T-cell (primary cell): ENCODE measurements at regions not wholly inside any gene's neighbourhood (a gene's known extent, or its start where the extent isn't known, plus 50 kb on each side); places are given as distances from the start of the nearest gene placed in this dataset.
"Not testable (repeated sequence)": the region's sequence is repeated elsewhere in the genome, so short reads cannot be mapped to it uniquely, and the experiment has no call there.

Experiments
- ATAC-seq, 4 experiments: fragments of 200-7000 bp in 3 of 4; fragments of 150-1000 bp in 1 of 4; cut with Tn5 transposase; replicated peaks in 1 of 4; 1 replicate in 3 of 4; 2 replicates in 1 of 4; pipeline ENCODE4 v1.10.0; 2021; ENCODE audit warnings: moderate library complexity in 3 of 4, mild to moderate bottlenecking in 2 of 4, moderate number of reproducible peaks in 1 of 4
- CTCF ChIA-PET, 2 donors: fragments of 300-600 bp; sonication (Branson Sonifier 250); formaldehyde crosslinking; loops; one replicate each; lab custom pipeline; 2022; ENCODE audit warnings: antibody characterized with exemption in 2 of 2; lab: Charles Lee
- POLR2A ChIA-PET, 2 donors: fragments of 300-600 bp; sonication (Branson Sonifier 250); formaldehyde crosslinking; loops; one replicate each; lab custom pipeline; 2022; ENCODE audit warnings: antibody characterized with exemption in 2 of 2; lab: Charles Lee
- DNase-seq, 35 experiments: peaks; one replicate each; pipeline versions ENCODE4 v3.0.0 to v3.0.0-alpha.2; 2013 to 2023
- H3K27ac ChIP-seq: one replicate; pipeline ENCODE4 v1.5.1; 2013; ENCODE audit warnings: low read length
- H3K27me3 ChIP-seq, 2 experiments: replicated peaks in 1 of 2; 1 replicate in 1 of 2; 2 replicates in 1 of 2; pipeline versions ENCODE4 v1.6.1 to v1.7.0; 2013; ENCODE audit warnings: low read length in 1 of 2, mixed read lengths in 1 of 2; ENCODE audit not compliant: control insufficient read depth in 2 of 2, insufficient read depth in 2 of 2; ENCODE audit errors: extremely low read depth in 1 of 2
- H3K36me3 ChIP-seq, 2 donors: 1 replicate in 1 of 2; 2 replicates in 1 of 2; pipeline versions ENCODE4 v1.6.1 to v1.7.0; 2013; ENCODE audit warnings: low read length in 1 of 2; ENCODE audit not compliant: control insufficient read depth in 2 of 2, insufficient read depth in 1 of 2; ENCODE audit errors: extremely low read depth in 1 of 2
- H3K4me1 ChIP-seq, 2 experiments: 1 replicate in 1 of 2; 2 replicates in 1 of 2; pipeline versions ENCODE4 v1.6.1 to v1.7.0; 2013; ENCODE audit warnings: low read length in 2 of 2, mixed read lengths in 1 of 2; ENCODE audit not compliant: insufficient read depth in 2 of 2, control insufficient read depth in 1 of 2; ENCODE audit errors: extremely low read depth in 1 of 2
- H3K4me3 ChIP-seq, 2 donors: 1 replicate in 1 of 2; 2 replicates in 1 of 2; pipeline versions ENCODE4 v1.5.1 to v1.7.0; 2013; ENCODE audit warnings: mild to moderate bottlenecking in 2 of 2, low read length in 1 of 2, moderate library complexity in 1 of 2; ENCODE audit not compliant: control insufficient read depth in 1 of 2; ENCODE audit errors: extremely low read depth in 1 of 2
- H3K9me3 ChIP-seq: 2 replicates; pipeline ENCODE4 v1.7.0; 2013
- H3K27ac Mint-ChIP-seq, 2 donors: one replicate each; pipeline ENCODE4 v1.8.0; 2020 to 2021; ENCODE audit warnings: mild to moderate bottlenecking in 2 of 2, mixed read lengths in 2 of 2
- H3K27me3 Mint-ChIP-seq, 2 donors: one replicate each; pipeline ENCODE4 v1.8.0; 2021 to 2022; ENCODE audit warnings: mixed read lengths in 2 of 2
- H3K36me3 Mint-ChIP-seq: one replicate; pipeline ENCODE4 v1.8.0; 2021; ENCODE audit warnings: mixed read lengths
- H3K4me1 Mint-ChIP-seq, 3 donors: one replicate each; pipeline ENCODE4 v1.8.0; 2020 to 2022; ENCODE audit warnings: mixed read lengths in 3 of 3, mild to moderate bottlenecking in 1 of 3
- H3K4me3 Mint-ChIP-seq, 3 donors: one replicate each; pipeline ENCODE4 v1.8.0; 2020 to 2022; ENCODE audit warnings: mild to moderate bottlenecking in 3 of 3, mixed read lengths in 3 of 3, moderate library complexity in 3 of 3
- H3K9me3 Mint-ChIP-seq, 3 donors: one replicate each; pipeline ENCODE4 v1.8.0; 2020 to 2022; ENCODE audit warnings: mixed read lengths in 3 of 3
- WGBS: methylation state at CpG from one replicate; pipeline ENCODE4 v1.1.5; 2013; ENCODE audit warnings: missing lambda C conversion rate; ENCODE audit not compliant: insufficient coverage; 5-methylcytosine and 5-hydroxymethylcytosine counted together

DNA sequence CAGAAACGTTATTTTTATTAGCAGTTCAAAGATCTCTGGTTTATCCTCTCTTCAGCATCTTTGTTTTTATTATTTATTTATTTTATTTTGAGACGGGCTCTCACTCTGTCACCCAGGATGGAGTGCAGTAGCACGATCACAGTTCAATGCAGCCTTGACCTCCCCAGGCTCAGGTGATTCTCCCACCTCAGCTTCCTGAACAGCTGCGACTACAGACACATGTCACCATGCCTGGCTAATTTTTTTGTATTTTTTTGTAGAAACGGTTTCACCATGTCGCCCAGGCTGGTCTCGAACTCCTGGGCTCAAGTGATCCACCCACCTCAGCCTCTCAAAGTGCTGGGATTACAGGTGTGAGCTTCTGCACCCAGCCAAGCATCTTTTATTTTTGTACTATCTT is 147.7 kb downstream of the CDRT15L2 start:
- H3K36me3 ChIP-seq, H3K9me3 ChIP-seq, H3K4me1 ChIP-seq, H3K27ac ChIP-seq, H3K9me3 Mint-ChIP-seq, H3K36me3 Mint-ChIP-seq, H3K27me3 ChIP-seq, DNase-seq, H3K4me1 Mint-ChIP-seq, ATAC-seq, POLR2A ChIA-PET, H3K4me3 Mint-ChIP-seq, H3K27ac Mint-ChIP-seq, H3K4me3 ChIP-seq: not testable (repeated sequence)
- CTCF ChIA-PET = interaction anchor here in 1 of 2 donors (0.6 kb wide), 1 partner anchor 93 kb away, joined by 4 read pairs; no protein-coding TSS in a partner anchor
- WGBS = 47% methylated on average over 3 of the region's 7 CpGs
- peaks cover 8 to 16% of the 10 kb centered on the region in 2 donors for H3K27me3 Mint-ChIP-seq

DNA sequence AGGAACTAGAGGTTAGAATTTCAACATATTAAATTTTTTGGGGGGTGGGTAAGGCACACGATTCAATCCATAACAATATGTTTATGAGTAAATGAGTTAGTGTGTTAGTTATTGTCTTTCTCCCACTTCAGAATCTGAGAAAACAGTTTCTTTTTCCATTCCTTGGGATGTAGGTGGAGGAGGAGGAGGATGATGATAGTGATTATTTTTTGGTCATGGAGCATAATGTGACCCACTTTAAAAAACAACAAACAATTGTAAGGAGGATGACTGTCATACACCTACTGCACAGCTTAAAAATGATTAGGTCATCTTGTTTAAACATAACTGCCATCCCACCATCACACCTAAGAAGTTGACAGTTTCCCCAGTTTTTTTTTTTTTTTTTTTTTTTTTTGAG is 148.7 kb downstream of the CDRT15L2 start:
- peaks cover 0 to 2% of the 10 kb centered on the region in 2 experiments for H3K27me3 ChIP-seq
- no peaks in the 10 kb centered on the region for H3K9me3 ChIP-seq
- no peak overlapping the region for H3K4me3 ChIP-seq
- ChIA-PET CTCF (no interaction called here), POLR2A (no interaction called here)
- Mint-ChIP-seq H3K36me3 (no peaks in the 10 kb centered on the region), H3K27me3 (peaks cover 8 to 16% of the 10 kb centered on the region in 2 donors), H3K4me1 (no peaks in the 10 kb centered on the region), H3K4me3 (no peak overlapping the region), H3K9me3 (no peaks in the 10 kb centered on the region), H3K27ac (no peak overlapping the region)
- ATAC-seq = no peak
- DNase-seq = no peak
- WGBS = no CpG with 5 or more reads among the region's 1 CpG
- no peak overlapping the region for H3K27ac ChIP-seq
- H3K4me1 ChIP-seq = no peaks in the 10 kb centered on the region
- H3K36me3 ChIP-seq = no peaks in the 10 kb centered on the region

DNA sequence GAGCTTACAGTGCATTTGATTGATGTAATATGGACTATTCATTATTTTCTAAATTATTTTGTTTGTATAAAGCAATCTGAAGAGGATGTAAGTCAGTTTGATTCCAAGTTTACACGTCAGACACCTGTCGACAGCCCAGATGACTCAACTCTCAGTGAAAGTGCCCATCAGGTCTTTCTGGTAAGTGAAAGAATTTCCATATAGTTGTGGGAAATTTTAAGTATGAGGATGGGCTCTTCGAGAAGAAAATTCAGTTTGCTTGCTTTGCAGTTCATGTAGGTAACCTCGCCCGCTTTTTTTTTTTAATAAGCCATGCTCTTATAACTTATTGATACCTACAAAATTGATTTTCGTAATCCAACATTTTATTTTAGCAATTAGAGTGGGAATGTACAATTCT is 151.6 kb downstream of the CDRT15L2 start:
- H3K4me1 ChIP-seq, H3K36me3 Mint-ChIP-seq, H3K9me3 Mint-ChIP-seq, H3K27ac Mint-ChIP-seq, H3K27ac ChIP-seq, ATAC-seq, POLR2A ChIA-PET, CTCF ChIA-PET, H3K27me3 ChIP-seq, H3K4me3 Mint-ChIP-seq, H3K4me1 Mint-ChIP-seq, H3K9me3 ChIP-seq, H3K4me3 ChIP-seq, H3K36me3 ChIP-seq, DNase-seq: not testable (repeated sequence)
- 60% methylated on average over 1 of the region's 6 CpGs for WGBS
- H3K27me3 Mint-ChIP-seq = peaks cover 11 to 13% of the 10 kb centered on the region in 2 donors

DNA sequence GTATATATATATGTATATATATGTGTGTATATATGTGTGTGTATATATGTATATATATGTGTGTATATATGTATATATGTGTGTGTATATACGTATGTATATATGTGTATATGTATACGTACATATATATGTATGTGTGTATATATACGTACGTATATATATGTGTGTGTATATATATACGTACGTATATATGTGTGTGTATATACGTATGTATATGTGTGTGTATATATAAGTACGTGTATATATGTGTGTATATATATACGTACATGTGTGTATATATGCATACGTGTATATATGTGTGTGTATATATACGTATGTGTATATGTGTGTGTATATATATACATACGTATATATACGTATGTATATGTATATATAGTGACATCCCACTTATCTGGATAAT is 154.4 kb downstream of the CDRT15L2 start:
- Histone ChIP-seq H3K27me3 (peaks cover 0 to 2% of the 10 kb centered on the region in 2 experiments), H3K9me3 (no peaks in the 10 kb centered on the region), H3K4me1 (no peaks in the 10 kb centered on the region), H3K4me3 (no peak overlapping the region), H3K27ac (no peak overlapping the region), H3K36me3 (no peaks in the 10 kb centered on the region)
- CTCF ChIA-PET = no interaction called here
- Mint-ChIP-seq H3K27ac (no peak overlapping the region), H3K27me3 (peaks cover 4 to 8% of the 10 kb centered on the region in 2 donors), H3K36me3 (no peaks in the 10 kb centered on the region), H3K9me3 (no peaks in the 10 kb centered on the region), H3K4me3 (no peak overlapping the region), H3K4me1 (no peaks in the 10 kb centered on the region)
- DNase-seq (no peak), ATAC-seq (no peak)
- WGBS = 98% methylated on average over 7 of the region's 13 CpGs
- POLR2A ChIA-PET = no interaction called here

DNA sequence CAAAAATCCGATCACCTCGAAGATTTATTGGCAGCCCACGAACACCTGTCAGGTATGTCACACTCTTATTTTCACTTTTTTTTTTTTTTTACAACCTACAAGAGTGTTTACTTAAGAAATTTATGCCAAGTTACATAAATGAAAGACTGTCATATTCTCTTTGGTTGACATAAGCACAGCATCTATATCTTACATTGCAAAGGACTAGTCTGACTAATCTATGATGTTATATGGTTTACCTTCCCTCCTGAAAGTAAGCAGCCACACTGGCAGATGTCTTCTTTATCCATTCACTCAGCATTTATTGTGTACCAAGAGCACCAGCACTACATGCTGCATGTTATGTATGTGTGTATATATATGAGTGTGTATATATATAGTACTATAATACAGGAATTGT is 156.3 kb downstream of the CDRT15L2 start:
- ChIA-PET CTCF (no interaction called here), POLR2A (no interaction called here)
- Mint-ChIP-seq H3K4me1 (no peaks in the 10 kb centered on the region), H3K27me3 (peaks cover 3 to 5% of the 10 kb centered on the region in 2 donors), H3K27ac (no peak overlapping the region), H3K9me3 (no peaks in the 10 kb centered on the region), H3K36me3 (no peaks in the 10 kb centered on the region), H3K4me3 (no peak overlapping the region)
- no peak overlapping the region for H3K4me3 ChIP-seq
- no peak for ATAC-seq
- H3K27me3 ChIP-seq = no peaks in the 10 kb centered on the region
- no peaks in the 10 kb centered on the region for H3K4me1 ChIP-seq
- WGBS = no CpG with 5 or more reads among the region's 3 CpGs
- no peak for DNase-seq
- no peaks in the 10 kb centered on the region for H3K9me3 ChIP-seq
- H3K27ac ChIP-seq = no peak overlapping the region
- no peaks in the 10 kb centered on the region for H3K36me3 ChIP-seq

DNA sequence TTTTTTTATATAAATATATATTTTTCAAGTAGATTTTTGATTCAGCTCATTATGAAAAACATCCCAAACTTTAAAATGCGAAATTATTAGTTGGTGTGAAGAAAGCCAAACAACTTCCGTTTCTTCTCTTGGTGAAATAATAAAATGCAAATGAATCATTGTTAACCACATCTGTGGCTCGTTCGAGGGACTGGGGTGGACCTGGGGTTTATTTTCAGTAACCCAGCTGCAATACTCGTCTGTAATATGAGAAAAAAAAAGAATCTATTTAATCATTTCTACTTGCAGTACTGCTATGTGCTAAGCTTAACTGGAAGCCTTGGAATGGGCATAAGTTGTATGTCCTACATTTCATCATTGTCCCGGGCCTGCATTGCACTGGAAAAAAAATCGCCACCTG is 158.1 kb downstream of the CDRT15L2 start:
- POLR2A ChIA-PET, H3K4me3 ChIP-seq, H3K27me3 ChIP-seq, H3K9me3 ChIP-seq, DNase-seq, CTCF ChIA-PET, H3K4me3 Mint-ChIP-seq, H3K9me3 Mint-ChIP-seq, H3K4me1 Mint-ChIP-seq, H3K27ac Mint-ChIP-seq, ATAC-seq, H3K4me1 ChIP-seq, H3K27me3 Mint-ChIP-seq, H3K36me3 Mint-ChIP-seq, H3K27ac ChIP-seq, H3K36me3 ChIP-seq: not testable (repeated sequence)
- WGBS = 100% methylated on average over 2 of the region's 7 CpGs

DNA sequence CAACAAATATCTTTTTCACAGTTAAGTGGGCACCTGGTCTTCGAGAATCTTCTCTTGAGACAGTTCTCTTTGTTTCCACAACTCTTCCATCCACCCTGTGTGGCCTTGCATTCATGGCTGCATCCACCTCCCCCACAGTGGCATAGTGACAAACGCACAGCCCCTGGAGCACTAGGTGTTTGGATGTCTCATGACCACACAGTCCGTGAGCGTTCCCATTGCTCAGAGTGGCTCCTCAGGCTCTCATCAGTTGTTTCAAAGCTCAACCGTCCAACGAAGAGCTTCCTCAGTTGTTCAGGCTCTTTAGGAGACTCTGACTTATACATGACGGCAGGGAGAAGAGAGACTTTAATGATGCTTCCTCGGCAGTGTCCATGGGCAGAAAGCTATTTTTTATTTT is 191.6 kb downstream of the CDRT15L2 start:
- Histone ChIP-seq H3K4me1 (no peaks in the 10 kb centered on the region), H3K36me3 (no peaks in the 10 kb centered on the region), H3K27ac (no peak overlapping the region), H3K4me3 (no peak overlapping the region), H3K27me3 (peaks cover 0 to 2% of the 10 kb centered on the region in 2 experiments), H3K9me3 (no peaks in the 10 kb centered on the region)
- Mint-ChIP-seq H3K27ac (no peak overlapping the region), H3K4me3 (no peak overlapping the region), H3K9me3 (no peaks in the 10 kb centered on the region), H3K36me3 (no peaks in the 10 kb centered on the region), H3K4me1 (no peaks in the 10 kb centered on the region), H3K27me3 (peaks cover 1 to 4% of the 10 kb centered on the region in 2 donors)
- ATAC-seq (no peak), DNase-seq (no peak)
- 78% methylated on average over 8 of the region's 8 CpGs for WGBS
- ChIA-PET POLR2A (no interaction called here), CTCF (no interaction called here)
